ENCODE measurements at regions not wholly inside any gene's neighbourhood (a gene's known extent, or its start where the extent isn't known, plus 50 kb on each side); places are given as distances from the start of the nearest gene placed in this dataset.

DNA sequence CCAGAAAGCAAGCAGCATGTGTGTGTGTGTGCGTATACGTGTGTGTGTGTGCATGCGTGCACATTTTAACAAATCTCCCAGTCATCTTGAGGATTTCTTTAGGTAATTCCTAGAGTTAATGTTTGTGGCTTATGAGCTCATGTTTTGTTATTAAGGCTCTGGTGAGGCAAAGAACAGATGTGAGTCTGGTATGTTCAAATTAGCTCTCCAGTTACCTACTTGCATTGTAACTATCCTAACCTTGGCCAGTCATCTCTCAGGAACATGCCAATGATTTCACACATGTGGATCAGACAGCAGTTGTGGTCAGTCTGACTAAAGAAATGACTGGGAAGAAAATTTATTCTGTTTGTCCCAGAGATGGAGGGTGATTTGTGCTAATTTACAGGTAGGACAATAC, 163.1 kb downstream of the IZUMO3 start:
- TF ChIP-seq, protein P1, sequence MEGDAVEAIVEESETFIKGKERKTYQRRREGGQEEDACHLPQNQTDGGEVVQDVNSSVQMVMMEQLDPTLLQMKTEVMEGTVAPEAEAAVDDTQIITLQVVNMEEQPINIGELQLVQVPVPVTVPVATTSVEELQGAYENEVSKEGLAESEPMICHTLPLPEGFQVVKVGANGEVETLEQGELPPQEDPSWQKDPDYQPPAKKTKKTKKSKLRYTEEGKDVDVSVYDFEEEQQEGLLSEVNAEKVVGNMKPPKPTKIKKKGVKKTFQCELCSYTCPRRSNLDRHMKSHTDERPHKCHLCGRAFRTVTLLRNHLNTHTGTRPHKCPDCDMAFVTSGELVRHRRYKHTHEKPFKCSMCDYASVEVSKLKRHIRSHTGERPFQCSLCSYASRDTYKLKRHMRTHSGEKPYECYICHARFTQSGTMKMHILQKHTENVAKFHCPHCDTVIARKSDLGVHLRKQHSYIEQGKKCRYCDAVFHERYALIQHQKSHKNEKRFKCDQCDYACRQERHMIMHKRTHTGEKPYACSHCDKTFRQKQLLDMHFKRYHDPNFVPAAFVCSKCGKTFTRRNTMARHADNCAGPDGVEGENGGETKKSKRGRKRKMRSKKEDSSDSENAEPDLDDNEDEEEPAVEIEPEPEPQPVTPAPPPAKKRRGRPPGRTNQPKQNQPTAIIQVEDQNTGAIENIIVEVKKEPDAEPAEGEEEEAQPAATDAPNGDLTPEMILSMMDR (IDR thresholded peaks at IDR 0.05), result no peak
- TF ChIP-seq EZH2 (IDR thresholded peaks at IDR 0.05) (no peak), EZH2phosphoT487 (IDR thresholded peaks at IDR 0.05) (no peak)

Data from neural progenitor cell (in vitro differentiated cells).